DMS114 treated with DMSO at 0.1 percent for 48 hours (cell line): ENCODE measurements at regions not wholly inside any gene's neighbourhood (a gene's known extent, or its start where the extent isn't known, plus 50 kb on each side); places are given as distances from the start of the nearest gene placed in this dataset.

Experiments used
- DNase-seq: peaks from one replicate; lab custom pipeline; 2025; ENCODE audit not compliant: unreplicated experiment; lab: John Stamatoyannopoulos, UW

GRCh38 chr6:62345446-62345845 lies 59.4 kb upstream of the KHDRBS2 start:
- DNase-seq = no peak

GRCh38 chr6:62344850-62345249 lies 58.8 kb upstream of the KHDRBS2 start:
- no peak for DNase-seq

GRCh38 chr6:62338477-62338876 lies 52.5 kb upstream of the KHDRBS2 start:
- DNase-seq = no peak
